ENCODE measurements at regions not wholly inside any gene's neighbourhood (a gene's known extent, or its start where the extent isn't known, plus 50 kb on each side); places are given as distances from the start of the nearest gene placed in this dataset.

DNA sequence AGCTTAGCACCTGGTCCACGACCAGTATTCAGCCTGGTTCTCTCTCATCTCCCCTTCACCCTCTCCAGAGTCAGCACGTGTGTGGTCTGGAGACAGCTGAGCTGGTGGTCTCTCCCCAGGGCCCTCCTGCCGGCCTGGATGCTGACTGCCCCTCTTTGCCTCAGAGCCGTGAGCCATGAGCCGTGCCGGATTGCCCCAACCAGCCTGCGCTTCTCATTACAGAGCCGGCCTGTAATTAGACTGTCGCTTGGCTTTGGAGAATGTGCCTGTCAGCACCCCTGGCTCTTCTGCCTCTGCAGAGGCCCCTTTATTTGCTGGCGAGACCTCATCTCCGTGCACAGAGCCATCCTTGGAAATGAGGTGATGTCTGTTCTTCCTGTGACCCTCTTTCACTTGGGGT is 118.7 kb upstream of the BOD1 start:
- no peaks in the 10 kb centered on the region for H3K79me1 ChIP-seq (ENCODE audit: insufficient read depth, low read depth, low read length, poor library complexity, severe bottlenecking)
- no peak overlapping the region for H4K8ac ChIP-seq (replicated peaks; ENCODE audit: insufficient read length, low read depth, low read length)
- no peak overlapping the region for H3K18ac ChIP-seq (ENCODE audit: insufficient read length, low read depth, low read length)
- H3K23me2 ChIP-seq (ENCODE audit: insufficient read length, low read depth, low read length, poor library complexity, severe bottlenecking), result no peaks in the 10 kb centered on the region
- no peak overlapping the region for H3K4me2 ChIP-seq (ENCODE audit: insufficient read depth, insufficient read length, low read length)
- peaks cover 10 to 16% of the 10 kb centered on the region in 2 experiments for H3K4me1 Mint-ChIP-seq
- no peak overlapping the region for H3T11ph ChIP-seq (ENCODE audit: low read length)
- no peak overlapping the region; the same call in 1 of the 2 replicates for H3K14ac ChIP-seq (ENCODE audit: insufficient read depth, low read length)
- no peak overlapping the region for H2AFZ ChIP-seq (ENCODE audit: low read length)
- DNase-seq, result no peak
- no peak overlapping the region for H3K27ac ChIP-seq (ENCODE audit: insufficient read length, low read depth, low read length)
- no peak overlapping the region for H2BK12ac ChIP-seq (ENCODE audit: insufficient read length, low read depth, low read length)
- no peaks in the 10 kb centered on the region for H3K9me3 Mint-ChIP-seq
- no peak overlapping the region for H3K56ac ChIP-seq (ENCODE audit: insufficient read length, low read depth, low read length)
- no peaks in the 10 kb centered on the region for H3K4me1 ChIP-seq (ENCODE audit: insufficient read depth, low read length)
- no peak overlapping the region for H2BK120ac ChIP-seq (ENCODE audit: low read depth, low read length, poor library complexity, severe bottlenecking)
- no peak overlapping the region for H3K4ac ChIP-seq (ENCODE audit: low read depth, low read length)
- H3K27me3 Mint-ChIP-seq (ENCODE audit: low read depth), result no peaks in the 10 kb centered on the region
- H3K9ac ChIP-seq (ENCODE audit: extremely low read depth, insufficient read length, low read length), result no peak overlapping the region
- no peak overlapping the region for H3K23ac ChIP-seq (ENCODE audit: insufficient read length, low read depth, low read length)
- no peak overlapping the region for H2AK5ac ChIP-seq (ENCODE audit: insufficient read length, low read length)
- no peaks in the 10 kb centered on the region for H3K9me3 ChIP-seq (ENCODE audit: control insufficient read depth, low read depth, low read length)
- no peak overlapping the region for H4K91ac ChIP-seq (ENCODE audit: insufficient read length, low read depth, low read length)
- H3K4me3 Mint-ChIP-seq, result no peak overlapping the region
- no peak overlapping the region for H2BK5ac ChIP-seq (ENCODE audit: insufficient read length, low read length)
- TF ChIP-seq, protein P1, sequence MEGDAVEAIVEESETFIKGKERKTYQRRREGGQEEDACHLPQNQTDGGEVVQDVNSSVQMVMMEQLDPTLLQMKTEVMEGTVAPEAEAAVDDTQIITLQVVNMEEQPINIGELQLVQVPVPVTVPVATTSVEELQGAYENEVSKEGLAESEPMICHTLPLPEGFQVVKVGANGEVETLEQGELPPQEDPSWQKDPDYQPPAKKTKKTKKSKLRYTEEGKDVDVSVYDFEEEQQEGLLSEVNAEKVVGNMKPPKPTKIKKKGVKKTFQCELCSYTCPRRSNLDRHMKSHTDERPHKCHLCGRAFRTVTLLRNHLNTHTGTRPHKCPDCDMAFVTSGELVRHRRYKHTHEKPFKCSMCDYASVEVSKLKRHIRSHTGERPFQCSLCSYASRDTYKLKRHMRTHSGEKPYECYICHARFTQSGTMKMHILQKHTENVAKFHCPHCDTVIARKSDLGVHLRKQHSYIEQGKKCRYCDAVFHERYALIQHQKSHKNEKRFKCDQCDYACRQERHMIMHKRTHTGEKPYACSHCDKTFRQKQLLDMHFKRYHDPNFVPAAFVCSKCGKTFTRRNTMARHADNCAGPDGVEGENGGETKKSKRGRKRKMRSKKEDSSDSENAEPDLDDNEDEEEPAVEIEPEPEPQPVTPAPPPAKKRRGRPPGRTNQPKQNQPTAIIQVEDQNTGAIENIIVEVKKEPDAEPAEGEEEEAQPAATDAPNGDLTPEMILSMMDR (conservative IDR thresholded peaks at IDR 0.05), result no peak
- no peaks in the 10 kb centered on the region for H4K20me1 ChIP-seq (ENCODE audit: control insufficient read depth, insufficient read depth, insufficient read length)
- no peak overlapping the region; a peak in 1 of 7 replicates for H3K27ac Mint-ChIP-seq
- no peak overlapping the region for H2BK20ac ChIP-seq (ENCODE audit: low read depth, low read length, poor library complexity, severe bottlenecking)
- H3K36me3 Mint-ChIP-seq (ENCODE audit: insufficient read depth in 1 of 3, low read depth in 3 of 3), result peaks cover 0 to 28% (median 5%) of the 10 kb centered on the region in 3 experiments; a peak in 5 of 7 replicates
- WGBS (ENCODE audit: extremely low coverage, insufficient read length, low lambda C conversion rate), result no CpG with 5 or more reads among the region's 11 CpGs
- H2BK15ac ChIP-seq (ENCODE audit: low read depth, low read length), result no peak overlapping the region
- H3K79me2 ChIP-seq (ENCODE audit: insufficient read depth, low read length), result no peaks in the 10 kb centered on the region
- H3K27me3 ChIP-seq (ENCODE audit: insufficient read depth, low read length), result no peaks in the 10 kb centered on the region
- no peak overlapping the region for H4K5ac ChIP-seq (ENCODE audit: insufficient read length, low read depth, low read length)

All from H9 (cell line).